SK-N-SH (cell line): ENCODE measurements at regions not wholly inside any gene's neighbourhood (a gene's known extent, or its start where the extent isn't known, plus 50 kb on each side); places are given as distances from the start of the nearest gene placed in this dataset.

Experiments
- CTCF ChIP-seq: fragments of 200-600 bp; sonication (generic); IDR thresholded peaks from 2 replicates; pipeline ENCODE4 v1.6.1; 2017; ENCODE audit warnings: antibody characterized with exemption, mild to moderate bottlenecking, moderate library complexity
- EP300 ChIP-seq, 2 experiments: IDR thresholded peaks; 2 replicates each; pipeline versions ENCODE4 v1.4.0 to v1.6.1; 2012; ENCODE audit warnings: borderline replicate concordance in 1 of 2, low read depth in 1 of 2, low read length in 1 of 2
- EZH2phosphoT487 ChIP-seq: fragments of 200-600 bp; sonication (generic); IDR thresholded peaks from 2 replicates; pipeline ENCODE4 v1.6.1; 2017; ENCODE audit warnings: low read depth, mixed run types, mild to moderate bottlenecking, antibody characterized with exemption, moderate library complexity, borderline replicate concordance
- FOXM1 ChIP-seq: IDR thresholded peaks from 2 replicates; pipeline ENCODE4 v1.4.0; 2012; ENCODE audit warnings: low read depth, mild to moderate bottlenecking
- GABPA ChIP-seq: IDR thresholded peaks from 2 replicates; pipeline ENCODE4 v1.4.0; 2012; ENCODE audit warnings: low read depth, mild to moderate bottlenecking
- GATA2 ChIP-seq: sonication (generic); formaldehyde crosslinking; IDR thresholded peaks from 2 replicates; pipeline ENCODE4 v1.5.0; 2020; ENCODE audit warnings: mild to moderate bottlenecking, missing genetic modification reagents
- MAX ChIP-seq: IDR thresholded peaks from 2 replicates; pipeline ENCODE4 v1.4.0; 2012; ENCODE audit warnings: low read depth
- MXI1 ChIP-seq: IDR thresholded peaks from 2 replicates; pipeline ENCODE4 v1.6.1; 2012; ENCODE audit warnings: mild to moderate bottlenecking, low read depth, low read length, improper control_type of control experiment
- REST ChIP-seq: IDR thresholded peaks from 2 replicates; pipeline ENCODE4 v1.6.1; 2012; ENCODE audit warnings: mild to moderate bottlenecking, low read depth, low read length, moderate library complexity
- SIN3A ChIP-seq: IDR thresholded peaks from 2 replicates; pipeline ENCODE4 v1.6.1; 2012; ENCODE audit warnings: low read depth, mild to moderate bottlenecking, low read length, moderate library complexity, borderline replicate concordance
- SMC3 ChIP-seq: IDR thresholded peaks from 2 replicates; pipeline ENCODE4 v1.6.1; 2012; ENCODE audit warnings: low read depth, low read length, improper control_type of control experiment
- USF1 ChIP-seq: IDR thresholded peaks from 2 replicates; pipeline ENCODE4 v1.4.0; 2012; ENCODE audit warnings: low read depth, borderline replicate concordance
- USF2 ChIP-seq: fragments of 150-350 bp; IDR thresholded peaks from 2 replicates; pipeline ENCODE4 v1.6.1; 2017; ENCODE audit warnings: antibody characterized with exemption, low read length, low read depth, borderline replicate concordance
- YY1 ChIP-seq: IDR thresholded peaks from 2 replicates; pipeline ENCODE4 v1.4.0; 2012; ENCODE audit warnings: low read depth, mild to moderate bottlenecking

DNA sequence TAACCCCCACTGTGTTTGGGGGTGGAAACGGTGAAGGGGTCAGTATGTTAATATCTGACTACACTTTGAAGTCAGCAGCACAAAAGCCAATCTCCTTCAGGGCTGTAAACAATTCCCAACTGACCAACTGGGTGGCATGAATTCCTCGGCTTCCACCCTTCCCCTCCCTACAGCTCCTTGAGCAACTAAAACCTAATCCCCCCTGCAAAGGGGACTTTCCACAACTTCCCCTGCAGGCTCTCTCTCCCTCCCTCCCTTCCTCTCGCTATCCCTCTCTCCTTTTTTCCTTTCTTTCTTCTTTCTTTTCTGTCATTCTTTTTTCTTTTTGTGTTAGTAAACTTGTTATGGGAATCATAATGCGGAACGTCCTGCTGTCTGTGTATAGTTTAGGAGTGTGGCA, 65.1 kb upstream of the PTCH1 start:
- TF ChIP-seq EZH2phosphoT487 = no peak
- no peak for TF ChIP-seq GABPA
- TF ChIP-seq YY1 = no peak
- no peak for TF ChIP-seq MAX
- no peak for TF ChIP-seq CTCF
- TF ChIP-seq GATA2 (CRISPR knock-in tag) = no peak
- TF ChIP-seq FOXM1 = no peak
- no peak for TF ChIP-seq USF2
- TF ChIP-seq SIN3A = no peak
- TF ChIP-seq MXI1 = no peak
- TF ChIP-seq SMC3 = no peak
- no peak for TF ChIP-seq USF1
- TF ChIP-seq EP300 (IDR thresholded peaks at IDR 0.05; ENCODE audit: borderline replicate concordance in 1 of 2, low read depth in 1 of 2, low read length in 1 of 2) = no peak
- TF ChIP-seq REST = no peak
